Omental fat pad (tissue), 3 donors: ENCODE measurements at regions not wholly inside any gene's neighbourhood (a gene's known extent, or its start where the extent isn't known, plus 50 kb on each side); places are given as distances from the start of the nearest gene placed in this dataset.

Source experiments
- ATAC-seq: fragments of 150-250 bp; one replicate; pipeline ENCODE4 v1.9.1; 2016; ENCODE audit warnings: mild to moderate bottlenecking, moderate library complexity; ENCODE audit not compliant: low FRiP score
- DNase-seq: peaks from one replicate; pipeline ENCODE4 v3.0.0-alpha.2; 2019; ENCODE audit warnings: low spot score
- CTCF ChIP-seq, 3 donors: fragments of 450-650 bp; IDR thresholded peaks; one replicate each; pipeline ENCODE4 v1.5.1; 2016 to 2017; ENCODE audit warnings: antibody characterized with exemption in 3 of 3, mild to moderate bottlenecking in 3 of 3, moderate library complexity in 2 of 3

- no peak for TF ChIP-seq CTCF (IDR thresholded peaks at IDR 0.05)
- DNase-seq, result no peak
- no peak for ATAC-seq
Measured at GRCh38 chr10:113458944-113459343, 93.9 kb upstream of the HABP2 start.

GRCh38 chr10:113459626-113460280 lies 93.1 kb upstream of the HABP2 start:
- TF ChIP-seq CTCF (IDR thresholded peaks at IDR 0.05), result no peak
- ATAC-seq (no peak), DNase-seq (no peak)

GRCh38 chr10:113463083-113463482 lies 89.8 kb upstream of the HABP2 start:
- no peak for ATAC-seq
- TF ChIP-seq CTCF (IDR thresholded peaks at IDR 0.05), result no peak
- DNase-seq, result no peak

- ATAC-seq, result no peak
- TF ChIP-seq CTCF (IDR thresholded peaks at IDR 0.05), result no peak
- DNase-seq, result no peak
Measured at GRCh38 chr10:113463777-113464176, 89.1 kb upstream of the HABP2 start.

DNA sequence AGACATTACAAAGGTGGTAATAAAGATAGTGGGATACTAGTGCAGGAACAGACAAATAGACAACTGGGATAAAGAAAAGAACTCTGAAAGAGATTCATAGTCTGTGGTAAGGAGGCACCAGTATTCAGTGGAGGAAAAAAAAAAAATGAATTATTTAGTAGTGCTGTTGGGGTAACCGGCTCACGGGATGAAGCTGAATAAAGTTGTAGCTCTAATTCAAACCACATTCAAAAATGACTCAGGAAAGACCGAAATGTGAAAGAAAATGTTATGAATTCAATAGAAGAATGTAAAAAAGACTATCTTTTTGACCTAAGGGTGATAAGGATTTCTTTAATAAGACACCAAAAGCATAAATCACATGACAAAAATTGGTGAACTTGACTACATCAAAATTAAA lies 83.1 kb upstream of the HABP2 start:
- TF ChIP-seq CTCF (IDR thresholded peaks at IDR 0.05), result no peak
- no peak for ATAC-seq
- no peak for DNase-seq

- DNase-seq, result no peak
- TF ChIP-seq CTCF (IDR thresholded peaks at IDR 0.05), result no peak
- ATAC-seq, result no peak
Measured at GRCh38 chr10:113470372-113471240, 82.2 kb upstream of the HABP2 start.
